ENCODE measurements at regions not wholly inside any gene's neighbourhood (a gene's known extent, or its start where the extent isn't known, plus 50 kb on each side); places are given as distances from the start of the nearest gene placed in this dataset.
"Not testable (repeated sequence)": the region's sequence is repeated elsewhere in the genome, so short reads cannot be mapped to it uniquely, and the experiment has no call there.

GRCh38 chr11:21769188-21769587 is 423.7 kb upstream of the ANO5 start:
- Histone ChIP-seq H3K27me3 (no peaks in the 10 kb centered on the region), H3K4me2 (no peak overlapping the region), H3K9me3 (no peaks in the 10 kb centered on the region), H3K27ac (no peak overlapping the region), H4K20me1 (no peaks in the 10 kb centered on the region), H3K4me1 (no peaks in the 10 kb centered on the region), H3K36me3 (no peaks in the 10 kb centered on the region), H3K4me3 (no peak overlapping the region), H3K9ac (no peak overlapping the region)
- no peak for TF ChIP-seq Cebpa-rat (IDR thresholded peaks at IDR 0.05)

DNA sequence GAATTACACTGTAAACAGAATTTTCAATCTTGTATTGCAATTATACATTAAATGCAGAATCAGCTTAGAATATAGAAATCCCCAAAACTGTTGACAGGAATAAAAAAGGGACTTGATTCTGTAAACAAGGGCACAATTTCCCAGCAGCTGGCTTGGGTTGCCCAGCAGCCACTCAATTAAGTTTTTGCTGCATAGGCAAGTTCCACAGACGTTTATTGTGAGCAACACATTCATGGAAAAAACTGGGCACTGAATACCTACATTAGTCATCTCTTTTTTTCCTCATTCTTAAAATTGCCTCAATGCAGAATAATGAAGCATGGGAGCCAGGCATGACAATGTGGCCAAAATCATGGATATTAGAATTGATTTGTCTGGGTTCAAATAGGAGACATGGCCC is 421.8 kb upstream of the ANO5 start:
- H3K4me2 ChIP-seq, result no peak overlapping the region
- no peaks in the 10 kb centered on the region for H3K36me3 ChIP-seq
- H3K27me3 ChIP-seq, result no peaks in the 10 kb centered on the region
- H3K4me3 ChIP-seq, result no peak overlapping the region
- no peaks in the 10 kb centered on the region for H4K20me1 ChIP-seq
- no peak overlapping the region for H3K9ac ChIP-seq
- H3K27ac ChIP-seq, result no peak overlapping the region
- TF ChIP-seq Cebpa-rat (IDR thresholded peaks at IDR 0.05), result no peak
- H3K9me3 ChIP-seq, result no peaks in the 10 kb centered on the region
- H3K4me1 ChIP-seq, result no peaks in the 10 kb centered on the region

GRCh38 chr11:21774212-21774611 is 418.7 kb upstream of the ANO5 start:
- no peak for TF ChIP-seq Cebpa-rat (IDR thresholded peaks at IDR 0.05)
- H3K9ac ChIP-seq, result no peak overlapping the region
- no peaks in the 10 kb centered on the region for H3K4me1 ChIP-seq
- no peak overlapping the region for H3K27ac ChIP-seq
- H4K20me1 ChIP-seq, result no peaks in the 10 kb centered on the region
- H3K4me2 ChIP-seq, result no peak overlapping the region
- H3K36me3 ChIP-seq, result no peaks in the 10 kb centered on the region
- H3K27me3 ChIP-seq, result no peaks in the 10 kb centered on the region
- H3K4me3 ChIP-seq, result no peak overlapping the region
- no peaks in the 10 kb centered on the region for H3K9me3 ChIP-seq

DNA sequence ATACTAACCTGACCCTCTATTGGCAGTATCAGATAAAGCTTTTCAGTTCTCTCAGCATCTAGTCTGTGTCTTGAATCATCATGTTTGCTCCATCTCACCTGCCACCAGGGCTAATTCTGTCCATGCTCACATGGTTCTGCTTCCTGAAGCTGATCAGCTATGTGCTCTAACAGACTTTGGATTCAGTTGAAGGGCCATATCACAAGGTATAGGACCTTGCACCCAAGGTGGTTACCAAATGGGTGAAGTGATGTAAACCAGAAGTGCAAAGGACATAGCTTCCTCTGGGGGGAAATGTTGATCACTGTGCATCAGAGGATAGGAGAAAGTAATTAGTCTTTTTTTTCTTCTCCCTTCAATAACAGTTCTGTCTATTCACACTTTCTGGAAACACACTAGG is 417.0 kb upstream of the ANO5 start:
- H3K9me3 ChIP-seq, result no peaks in the 10 kb centered on the region
- no peak for TF ChIP-seq Cebpa-rat (IDR thresholded peaks at IDR 0.05)
- H3K36me3 ChIP-seq, result no peaks in the 10 kb centered on the region

GRCh38 chr11:21783954-21784353 is 408.9 kb upstream of the ANO5 start:
- H3K4me1 ChIP-seq, result no peaks in the 10 kb centered on the region
- no peaks in the 10 kb centered on the region for H3K36me3 ChIP-seq
- no peak overlapping the region for H3K27ac ChIP-seq
- no peak for TF ChIP-seq Cebpa-rat (IDR thresholded peaks at IDR 0.05)
- H4K20me1 ChIP-seq, result no peaks in the 10 kb centered on the region
- H3K9ac ChIP-seq, result no peak overlapping the region
- H3K27me3 ChIP-seq, result no peaks in the 10 kb centered on the region
- no peak overlapping the region for H3K4me3 ChIP-seq
- no peak overlapping the region for H3K4me2 ChIP-seq
- H3K9me3 ChIP-seq, result no peaks in the 10 kb centered on the region

More for the DNA sequence above, 417.0 kb upstream of the ANO5 start:
- Histone ChIP-seq H3K4me2 (no peak overlapping the region), H3K4me3 (no peak overlapping the region), H3K27me3 (no peaks in the 10 kb centered on the region), H4K20me1 (no peaks in the 10 kb centered on the region), H3K4me1 (no peaks in the 10 kb centered on the region), H3K9ac (no peak overlapping the region), H3K27ac (no peak overlapping the region)

GRCh38 chr11:21785351-21785750 is 407.5 kb upstream of the ANO5 start:
- Histone ChIP-seq H3K27me3 (no peaks in the 10 kb centered on the region), H3K9me3 (no peaks in the 10 kb centered on the region), H3K36me3 (no peaks in the 10 kb centered on the region), H3K4me2 (no peak overlapping the region), H4K20me1 (no peaks in the 10 kb centered on the region), H3K27ac (no peak overlapping the region), H3K4me1 (no peaks in the 10 kb centered on the region), H3K9ac (no peak overlapping the region), H3K4me3 (no peak overlapping the region)
- no peak for TF ChIP-seq Cebpa-rat (IDR thresholded peaks at IDR 0.05)

DNA sequence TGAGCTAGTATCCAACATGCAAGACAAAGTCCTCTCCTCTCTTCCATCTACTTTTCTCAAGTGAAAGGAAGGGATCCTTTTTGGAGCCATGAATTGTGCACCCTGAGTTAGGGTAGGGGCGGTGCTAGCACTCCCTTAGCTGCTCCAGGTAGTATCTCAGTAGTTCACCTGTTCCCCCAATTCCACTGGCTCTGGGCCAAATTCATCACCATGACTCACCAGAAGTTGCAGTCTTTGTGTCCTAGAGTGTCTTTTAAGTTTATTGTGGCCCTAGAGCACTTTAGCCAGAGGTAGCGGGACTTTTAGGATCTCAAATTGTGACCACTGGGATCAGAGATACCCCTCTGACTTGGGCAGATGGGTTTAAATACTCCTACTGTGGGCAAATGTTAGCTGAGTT is 398.6 kb upstream of the ANO5 start:
- H3K27me3 ChIP-seq, result no peaks in the 10 kb centered on the region
- H3K36me3 ChIP-seq, result no peaks in the 10 kb centered on the region
- H3K4me3 ChIP-seq, result no peak overlapping the region
- no peak overlapping the region for H3K9ac ChIP-seq
- no peaks in the 10 kb centered on the region for H3K4me1 ChIP-seq
- H4K20me1 ChIP-seq, result no peaks in the 10 kb centered on the region
- TF ChIP-seq Cebpa-rat (IDR thresholded peaks at IDR 0.05), result no peak
- no peaks in the 10 kb centered on the region for H3K9me3 ChIP-seq
- no peak overlapping the region for H3K4me2 ChIP-seq
- no peak overlapping the region for H3K27ac ChIP-seq

DNA sequence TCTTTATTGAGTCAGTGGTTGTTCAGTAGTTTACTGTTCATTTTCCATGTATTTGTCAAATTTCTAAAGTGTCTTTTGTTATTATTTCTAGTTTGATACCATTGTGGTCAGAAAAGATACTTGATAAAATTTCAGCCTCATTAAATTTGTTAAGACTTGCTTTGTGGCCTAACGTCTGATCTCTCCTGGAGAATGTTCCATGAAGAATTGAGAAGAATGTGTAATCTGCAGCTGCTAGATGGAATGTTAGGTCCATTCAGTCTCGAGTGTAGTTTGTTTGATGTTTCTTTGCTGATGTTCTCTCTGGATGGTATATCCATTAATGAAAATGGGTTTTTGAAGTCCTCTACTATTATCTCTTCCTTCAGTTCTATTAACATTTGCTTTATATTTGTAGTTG is 394.7 kb upstream of the ANO5 start:
- no peaks in the 10 kb centered on the region for H3K4me1 ChIP-seq

DNA sequence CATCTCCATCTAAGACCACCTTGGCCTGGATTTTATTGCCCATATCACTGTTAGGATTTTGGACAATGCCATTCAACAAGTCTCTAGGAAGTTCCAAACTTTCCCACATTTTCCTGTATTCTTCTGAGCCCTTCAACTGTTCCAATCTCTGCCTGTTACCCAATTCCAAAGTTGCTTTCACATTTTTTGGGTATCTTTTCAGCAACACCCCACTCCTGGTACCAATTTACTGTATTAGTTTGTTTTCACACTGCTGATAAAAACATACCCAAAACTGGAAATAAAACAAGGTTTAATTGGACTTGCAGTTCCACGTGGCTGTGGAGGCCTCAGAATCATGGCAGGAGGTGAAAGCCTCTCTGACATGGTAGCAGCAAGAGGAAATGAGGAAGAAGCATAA is 388.4 kb upstream of the ANO5 start:
- not testable (repeated sequence) for H3K9ac ChIP-seq, H3K4me3 ChIP-seq, H3K27me3 ChIP-seq

More for the DNA sequence above, 394.7 kb upstream of the ANO5 start:
- no peak overlapping the region for H3K4me3 ChIP-seq
- H3K36me3 ChIP-seq, result no peaks in the 10 kb centered on the region
- no peaks in the 10 kb centered on the region for H4K20me1 ChIP-seq
- no peak overlapping the region for H3K27ac ChIP-seq
- H3K27me3 ChIP-seq, result no peaks in the 10 kb centered on the region
- no peak overlapping the region for H3K4me2 ChIP-seq
- no peak overlapping the region for H3K9ac ChIP-seq
- no peak for TF ChIP-seq Cebpa-rat (IDR thresholded peaks at IDR 0.05)
- H3K9me3 ChIP-seq, result no peaks in the 10 kb centered on the region

DNA sequence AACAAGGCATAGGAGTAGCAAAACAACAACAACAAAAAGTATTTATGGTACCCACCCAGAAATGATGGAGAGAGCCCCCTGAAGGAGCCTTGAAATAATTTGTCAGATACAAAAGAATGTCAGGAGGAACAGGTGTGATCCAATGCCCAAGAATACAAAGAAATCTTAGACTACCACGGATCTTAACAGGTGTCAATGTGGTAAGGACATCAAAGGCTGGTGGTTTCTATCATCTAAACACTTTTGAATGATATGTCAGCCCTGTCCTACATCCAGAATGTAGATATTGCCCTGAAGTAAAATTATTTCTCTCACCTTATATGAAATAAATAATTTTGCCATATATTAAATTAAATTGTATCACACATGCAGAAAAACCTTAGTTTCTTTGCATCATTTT is 386.4 kb upstream of the ANO5 start:
- Histone ChIP-seq H3K27me3 (no peaks in the 10 kb centered on the region), H3K9me3 (peaks cover 12% of the 10 kb centered on the region; the same call in 1 of the 2 replicates), H3K9ac (no peak overlapping the region), H4K20me1 (no peaks in the 10 kb centered on the region), H3K36me3 (no peaks in the 10 kb centered on the region), H3K4me1 (no peaks in the 10 kb centered on the region), H3K4me3 (no peak overlapping the region), H3K4me2 (no peak overlapping the region), H3K27ac (no peak overlapping the region)
- TF ChIP-seq Cebpa-rat (IDR thresholded peaks at IDR 0.05), result no peak

More for the DNA sequence above, 388.4 kb upstream of the ANO5 start:
- not testable (repeated sequence) for H4K20me1 ChIP-seq, H3K27ac ChIP-seq, H3K4me2 ChIP-seq, H3K36me3 ChIP-seq, H3K4me1 ChIP-seq
- peaks cover 12% of the 10 kb centered on the region; the same call in 1 of the 2 replicates for H3K9me3 ChIP-seq

DNA sequence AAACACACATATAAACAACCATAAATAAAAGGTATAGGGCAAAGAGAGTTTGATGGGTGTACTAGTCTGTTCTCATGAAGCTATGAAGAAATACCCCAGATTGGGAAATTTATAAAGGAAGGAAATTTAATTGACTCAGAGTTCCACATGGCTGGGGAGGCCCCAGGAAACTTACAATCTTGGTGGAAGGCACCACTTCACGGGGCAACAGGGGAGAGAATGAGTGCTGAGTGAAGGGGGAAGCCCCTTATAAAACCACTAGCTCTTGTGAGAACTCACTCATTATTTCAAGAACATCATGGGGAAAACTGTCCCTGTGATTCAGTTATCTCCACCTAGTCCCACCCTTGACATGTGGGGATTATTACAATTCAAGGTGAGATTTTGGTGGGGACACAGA is 385.9 kb upstream of the ANO5 start:
- TF ChIP-seq Cebpa-rat (IDR thresholded peaks at IDR 0.05), result no peak
- no peak overlapping the region for H3K4me3 ChIP-seq
- H3K27me3 ChIP-seq, result no peaks in the 10 kb centered on the region
- peaks cover 12% of the 10 kb centered on the region; the same call in 1 of the 2 replicates for H3K9me3 ChIP-seq
- no peak overlapping the region for H3K9ac ChIP-seq
- no peaks in the 10 kb centered on the region for H4K20me1 ChIP-seq
- no peak overlapping the region for H3K4me2 ChIP-seq
- H3K36me3 ChIP-seq, result no peaks in the 10 kb centered on the region
- no peak overlapping the region for H3K27ac ChIP-seq
- no peaks in the 10 kb centered on the region for H3K4me1 ChIP-seq

Measured in BLaER1 (cell line).